Activated CD4-positive, alpha-beta T cell treated with anti-CD3 and anti-CD28 coated beads, Interleukin-2, amount 10 ng/mL, durations not matched to agents 24 days and 14 days (primary cell): ENCODE measurements at regions not wholly inside any gene's neighbourhood (a gene's known extent, or its start where the extent isn't known, plus 50 kb on each side); places are given as distances from the start of the nearest gene placed in this dataset.
"Not testable (repeated sequence)": the region's sequence is repeated elsewhere in the genome, so short reads cannot be mapped to it uniquely, and the experiment has no call there.

Experiments used
- DNase-seq: peaks from one replicate; pipeline ENCODE4 v3.0.0; 2022
- H3K27ac Mint-ChIP-seq: one replicate; pipeline ENCODE4 v1.8.0; 2022; ENCODE audit warnings: mild to moderate bottlenecking, mixed read lengths
- H3K27me3 Mint-ChIP-seq: one replicate; pipeline ENCODE4 v1.8.0; 2022; ENCODE audit warnings: mixed read lengths
- H3K36me3 Mint-ChIP-seq: one replicate; pipeline ENCODE4 v1.8.0; 2022; ENCODE audit warnings: low read depth, mild to moderate bottlenecking, mixed read lengths
- H3K4me1 Mint-ChIP-seq: one replicate; pipeline ENCODE4 v1.8.0; 2021; ENCODE audit warnings: mixed read lengths
- H3K4me3 Mint-ChIP-seq: one replicate; pipeline ENCODE4 v1.8.0; 2022; ENCODE audit warnings: mild to moderate bottlenecking, moderate library complexity, mixed read lengths
- H3K9me3 Mint-ChIP-seq: one replicate; pipeline ENCODE4 v1.8.0; 2021; ENCODE audit warnings: mixed read lengths
- intact Hi-C: fragments of 100-400 bp; cut with micrococcal nuclease; formaldehyde crosslinking; loops from one replicate; pipeline ENCODE4 v1.15.1; 2023

DNA sequence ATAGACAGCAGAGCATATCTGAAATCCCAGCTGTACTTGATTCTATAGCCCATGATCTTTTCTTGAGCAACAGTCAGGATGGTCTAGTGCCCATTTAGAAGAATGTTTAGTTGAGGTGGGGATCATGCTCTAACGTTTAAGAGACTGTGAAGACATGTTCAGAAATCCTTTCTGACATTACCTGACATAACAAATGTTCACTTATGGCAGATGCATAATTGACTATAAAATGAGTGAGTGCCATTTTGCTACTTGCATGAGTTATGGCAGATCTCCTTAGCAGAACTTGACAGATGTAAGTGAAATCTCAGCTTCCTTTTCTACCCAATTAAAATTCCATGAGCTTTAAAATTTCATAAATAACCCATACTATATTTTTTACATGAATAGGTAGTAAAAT, 209.5 kb upstream of the MMADHC start:
- no peaks in the 10 kb centered on the region for H3K4me1 Mint-ChIP-seq
- H3K9me3 Mint-ChIP-seq = peaks cover 4% of the 10 kb centered on the region
- no peak overlapping the region for H3K4me3 Mint-ChIP-seq
- DNase-seq = no peak
- no peak overlapping the region for H3K27ac Mint-ChIP-seq
- H3K36me3 Mint-ChIP-seq = no peaks in the 10 kb centered on the region
- intact Hi-C loops = no loop called here
- no peaks in the 10 kb centered on the region for H3K27me3 Mint-ChIP-seq

DNA sequence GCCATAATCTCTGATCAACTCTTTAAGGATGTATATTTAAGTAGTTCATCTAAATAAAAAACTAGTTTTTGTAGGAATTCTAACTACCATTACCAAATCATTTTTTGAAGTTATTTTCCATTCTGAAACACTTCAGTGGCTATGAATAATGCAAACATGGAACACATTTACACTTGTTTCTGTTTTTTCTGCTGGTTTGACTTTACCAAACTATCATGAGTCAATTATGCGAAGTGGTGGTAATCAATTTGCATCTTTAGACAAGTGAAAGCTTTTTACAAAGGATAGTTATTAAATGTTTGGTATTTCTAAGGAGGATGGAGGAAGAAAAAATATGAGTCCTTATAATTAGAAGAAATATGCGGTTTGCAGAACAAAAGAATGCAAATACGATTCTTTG, 202.0 kb upstream of the MMADHC start:
- peaks cover 6% of the 10 kb centered on the region for H3K9me3 Mint-ChIP-seq
- intact Hi-C loops = no loop called here
- no peaks in the 10 kb centered on the region for H3K27me3 Mint-ChIP-seq
- DNase-seq = no peak
- H3K4me3 Mint-ChIP-seq = no peak overlapping the region
- no peak overlapping the region for H3K27ac Mint-ChIP-seq
- no peaks in the 10 kb centered on the region for H3K4me1 Mint-ChIP-seq
- H3K36me3 Mint-ChIP-seq = no peaks in the 10 kb centered on the region

DNA sequence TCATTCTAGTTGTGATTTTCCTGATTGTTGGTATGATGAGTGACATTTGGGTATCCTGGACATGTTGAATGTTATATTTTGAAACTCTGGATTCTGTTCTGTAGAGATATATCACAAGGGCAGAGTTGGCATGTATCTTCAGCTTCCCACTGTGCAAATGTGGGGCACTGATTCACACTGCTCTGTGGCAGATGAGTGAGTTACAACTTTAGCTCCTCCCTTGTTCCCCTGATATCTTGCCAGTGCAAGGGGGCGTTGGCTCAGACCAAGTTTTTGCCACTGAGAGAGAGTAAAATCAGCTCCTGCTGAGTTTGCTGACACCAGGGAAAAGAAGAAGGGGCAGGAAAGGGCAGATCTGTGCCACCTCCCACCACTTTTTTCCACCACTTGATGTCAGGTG, 199.6 kb upstream of the MMADHC start:
- Mint-ChIP-seq H3K27ac (no peak overlapping the region), H3K36me3 (no peaks in the 10 kb centered on the region), H3K27me3 (no peaks in the 10 kb centered on the region), H3K9me3 (peaks cover 2% of the 10 kb centered on the region), H3K4me1 (no peaks in the 10 kb centered on the region), H3K4me3 (no peak overlapping the region)
- intact Hi-C loops = no loop called here
- DNase-seq = no peak

DNA sequence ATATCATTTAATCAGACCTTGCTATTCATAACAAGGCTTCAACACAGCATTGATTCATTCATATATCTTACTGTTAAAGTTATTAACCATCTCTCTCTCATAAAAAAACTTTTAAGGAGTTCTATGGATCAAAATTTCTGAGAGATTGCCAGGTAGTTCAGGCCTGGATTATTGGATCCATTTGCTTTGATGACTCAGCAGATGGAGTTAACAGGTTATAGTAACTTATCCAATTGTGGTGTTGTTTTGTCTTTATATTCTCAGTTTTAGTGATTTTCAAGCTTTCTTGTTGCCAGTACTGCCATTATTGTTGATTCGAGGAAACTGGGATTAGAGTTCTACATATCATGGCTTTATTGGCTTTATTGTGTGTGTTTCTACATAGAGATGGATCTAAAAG, 195.7 kb upstream of the MMADHC start:
- no peaks in the 10 kb centered on the region for H3K27me3 Mint-ChIP-seq
- intact Hi-C loops = no loop called here
- no peaks in the 10 kb centered on the region for H3K4me1 Mint-ChIP-seq
- no peak overlapping the region for H3K27ac Mint-ChIP-seq
- no peaks in the 10 kb centered on the region for H3K9me3 Mint-ChIP-seq
- no peaks in the 10 kb centered on the region for H3K36me3 Mint-ChIP-seq
- H3K4me3 Mint-ChIP-seq = no peak overlapping the region
- DNase-seq = no peak

DNA sequence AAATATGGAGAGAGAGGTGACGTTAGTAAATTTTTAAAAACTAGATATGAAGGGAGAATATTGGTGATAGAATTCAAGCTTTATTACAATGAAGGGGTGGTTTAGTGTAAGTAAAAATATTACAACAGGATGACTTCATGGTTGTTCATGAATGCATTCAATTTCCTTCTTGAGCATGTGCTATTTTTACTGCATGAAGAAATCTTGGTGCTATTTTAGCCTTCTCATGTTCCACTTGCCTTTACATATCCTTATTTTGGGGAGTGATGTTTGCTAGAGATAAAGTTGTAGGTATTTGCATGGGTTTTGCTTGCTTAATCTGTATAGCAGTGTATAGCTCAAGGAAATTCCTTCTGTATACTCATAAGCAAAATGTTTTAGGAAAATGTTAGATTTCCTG, 195.0 kb upstream of the MMADHC start:
- Mint-ChIP-seq H3K9me3 (no peaks in the 10 kb centered on the region), H3K4me3 (no peak overlapping the region), H3K27me3 (no peaks in the 10 kb centered on the region), H3K36me3 (no peaks in the 10 kb centered on the region), H3K4me1 (no peaks in the 10 kb centered on the region), H3K27ac (no peak overlapping the region)
- intact Hi-C loops = no loop called here
- DNase-seq = no peak

DNA sequence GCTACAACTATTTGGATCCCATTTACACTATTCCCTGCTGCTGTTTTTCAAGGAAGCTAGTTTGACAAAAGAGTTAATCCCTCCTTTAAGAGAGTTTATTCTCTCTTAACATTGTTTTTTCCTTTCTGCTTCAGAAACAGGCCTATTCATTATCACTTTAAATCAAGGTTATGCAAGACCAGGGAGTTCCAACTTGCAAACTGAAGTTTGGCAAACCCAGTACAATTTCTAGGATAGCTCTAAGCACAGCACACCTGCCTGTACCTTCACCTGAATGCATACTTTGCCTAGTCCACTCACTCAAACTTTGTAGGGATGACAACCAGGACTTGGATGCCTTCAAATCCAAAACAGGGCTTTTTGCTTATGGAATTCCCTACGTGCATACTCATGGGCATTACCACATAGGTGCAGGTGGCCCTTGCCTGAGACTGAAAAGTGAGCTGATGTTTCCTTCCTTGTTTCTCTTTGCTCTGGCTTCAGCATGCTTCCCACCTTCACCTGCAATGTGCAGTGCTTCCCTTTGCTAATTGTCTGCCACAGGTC, 193.8 kb upstream of the MMADHC start:
- intact Hi-C loops = no loop called here
- H3K27ac Mint-ChIP-seq = no peak overlapping the region
- H3K36me3 Mint-ChIP-seq = no peaks in the 10 kb centered on the region
- DNase-seq = no peak
- no peak overlapping the region for H3K4me3 Mint-ChIP-seq
- no peaks in the 10 kb centered on the region for H3K27me3 Mint-ChIP-seq
- no peaks in the 10 kb centered on the region for H3K9me3 Mint-ChIP-seq
- no peaks in the 10 kb centered on the region for H3K4me1 Mint-ChIP-seq

DNA sequence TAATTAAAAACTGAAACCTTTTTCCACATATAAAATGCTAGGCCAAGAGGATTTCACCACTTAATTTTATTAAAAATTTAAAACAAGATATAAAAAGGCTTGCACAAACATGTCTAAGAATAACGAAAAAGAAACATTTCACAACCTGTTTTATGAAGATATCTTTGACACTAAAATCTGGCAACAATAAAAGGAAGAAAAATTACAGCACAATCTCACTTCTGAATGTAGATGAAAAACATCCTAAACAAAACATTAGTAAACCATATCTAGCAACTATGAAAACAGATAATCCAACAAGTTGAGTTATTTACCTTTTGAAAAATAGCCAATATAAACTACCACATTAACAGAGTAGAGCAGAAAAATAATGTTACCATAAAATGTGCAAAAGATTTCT, 185.4 kb upstream of the MMADHC start:
- no peaks in the 10 kb centered on the region for H3K36me3 Mint-ChIP-seq
- no peaks in the 10 kb centered on the region for H3K4me1 Mint-ChIP-seq
- no peaks in the 10 kb centered on the region for H3K27me3 Mint-ChIP-seq
- H3K4me3 Mint-ChIP-seq = no peak overlapping the region
- H3K9me3 Mint-ChIP-seq = no peaks in the 10 kb centered on the region
- intact Hi-C loops = no loop called here
- no peak overlapping the region for H3K27ac Mint-ChIP-seq
- DNase-seq = no peak

DNA sequence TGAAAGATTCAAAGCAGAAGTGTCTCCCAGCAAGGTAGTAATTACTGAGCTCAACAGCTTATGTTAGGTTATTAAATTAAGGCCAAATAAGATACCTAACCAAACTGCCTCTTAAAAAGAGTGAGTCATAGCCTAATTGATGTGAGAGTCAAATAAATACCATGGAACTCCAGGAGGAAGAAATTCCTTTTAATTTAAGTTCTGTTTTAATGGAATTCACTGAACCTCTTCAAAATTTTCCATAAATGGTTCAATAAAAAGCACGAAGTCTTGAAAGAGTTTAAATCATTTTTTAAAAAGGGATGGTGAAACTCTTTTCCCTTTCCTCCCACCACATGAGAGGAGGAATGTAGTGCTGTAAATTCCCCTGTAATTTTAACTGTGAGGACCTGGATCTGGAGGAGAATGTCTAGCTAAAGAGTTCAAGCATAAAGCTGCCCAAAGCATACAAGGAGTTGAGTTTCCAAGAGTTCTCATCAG, 180.8 kb upstream of the MMADHC start:
- H3K27ac Mint-ChIP-seq = no peak overlapping the region
- H3K9me3 Mint-ChIP-seq = no peaks in the 10 kb centered on the region
- DNase-seq = no peak
- intact Hi-C loops = no loop called here
- H3K4me1 Mint-ChIP-seq = no peaks in the 10 kb centered on the region
- no peaks in the 10 kb centered on the region for H3K36me3 Mint-ChIP-seq
- H3K4me3 Mint-ChIP-seq = no peak overlapping the region
- H3K27me3 Mint-ChIP-seq = no peaks in the 10 kb centered on the region

DNA sequence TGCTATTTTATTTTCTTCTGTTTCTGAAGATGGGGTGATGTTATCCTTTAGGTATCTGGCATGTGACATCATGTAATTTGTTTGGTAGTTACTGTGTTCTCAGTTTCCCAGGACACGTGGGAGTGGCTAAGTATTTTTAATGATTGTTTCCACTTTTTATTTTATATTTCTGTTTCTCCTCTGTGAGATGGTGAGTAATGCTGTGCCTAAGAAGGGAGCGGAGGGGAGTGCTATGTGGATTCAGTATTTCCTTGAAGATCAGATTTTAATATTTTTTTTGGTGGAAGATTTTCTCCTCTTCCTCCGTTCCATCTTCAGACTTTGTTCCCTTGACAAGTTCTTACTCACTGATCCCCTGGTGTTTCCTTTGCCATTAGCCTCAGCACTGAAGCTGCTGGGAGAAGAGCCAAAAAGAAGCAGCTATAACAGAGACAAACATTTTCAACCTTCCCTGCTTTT, 180.0 kb upstream of the MMADHC start:
- intact Hi-C loops = no loop called here
- Mint-ChIP-seq H3K36me3 (no peaks in the 10 kb centered on the region), H3K4me1 (no peaks in the 10 kb centered on the region), H3K27ac (no peak overlapping the region), H3K27me3 (no peaks in the 10 kb centered on the region), H3K9me3 (no peaks in the 10 kb centered on the region), H3K4me3 (no peak overlapping the region)
- DNase-seq = no peak

DNA sequence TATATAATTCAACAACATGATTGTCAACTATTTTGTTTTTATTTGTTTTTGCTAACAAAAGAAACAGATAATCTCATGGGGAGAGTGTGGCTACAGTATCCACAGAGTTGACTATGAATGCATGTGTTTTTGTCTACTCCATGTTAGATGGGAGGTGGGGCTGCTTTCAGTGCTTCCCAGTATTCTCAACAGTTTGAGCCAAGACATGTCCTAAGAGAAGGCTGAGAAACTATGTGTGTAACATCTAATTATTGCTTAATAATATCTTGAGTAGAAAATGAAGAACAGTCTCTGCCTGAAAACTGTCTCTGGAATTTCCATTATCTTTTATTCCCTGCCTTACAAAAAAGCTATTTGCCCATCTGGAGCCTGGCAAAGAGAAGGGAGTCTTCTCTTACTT, 178.8 kb upstream of the MMADHC start:
- Mint-ChIP-seq H3K4me3 (no peak overlapping the region), H3K27me3 (no peaks in the 10 kb centered on the region), H3K36me3 (no peaks in the 10 kb centered on the region), H3K4me1 (no peaks in the 10 kb centered on the region), H3K27ac (no peak overlapping the region), H3K9me3 (no peaks in the 10 kb centered on the region)
- DNase-seq = no peak
- intact Hi-C loops = no loop called here

DNA sequence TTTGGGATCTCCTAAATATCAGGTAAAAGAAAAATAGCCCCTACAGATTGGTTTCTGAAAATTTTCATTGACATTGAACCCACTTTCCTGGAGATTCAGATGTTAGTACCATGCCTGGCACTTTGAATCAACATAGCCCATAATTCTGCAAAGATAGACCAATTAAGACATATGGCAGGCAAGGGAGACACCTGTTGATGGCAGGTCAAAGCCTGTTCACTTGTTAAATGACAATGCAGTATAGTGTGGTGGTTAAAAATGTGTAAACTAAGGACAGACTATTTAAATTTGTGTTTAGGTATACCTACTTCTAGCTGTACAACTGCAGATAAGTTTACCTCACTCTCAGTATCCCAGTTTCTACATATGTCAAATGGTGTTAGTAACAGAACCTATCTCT, 178.1 kb upstream of the MMADHC start:
- Mint-ChIP-seq H3K27me3 (no peaks in the 10 kb centered on the region), H3K4me3 (no peak overlapping the region), H3K27ac (no peak overlapping the region), H3K36me3 (no peaks in the 10 kb centered on the region), H3K4me1 (no peaks in the 10 kb centered on the region), H3K9me3 (no peaks in the 10 kb centered on the region)
- DNase-seq = no peak
- intact Hi-C loops = no loop called here

DNA sequence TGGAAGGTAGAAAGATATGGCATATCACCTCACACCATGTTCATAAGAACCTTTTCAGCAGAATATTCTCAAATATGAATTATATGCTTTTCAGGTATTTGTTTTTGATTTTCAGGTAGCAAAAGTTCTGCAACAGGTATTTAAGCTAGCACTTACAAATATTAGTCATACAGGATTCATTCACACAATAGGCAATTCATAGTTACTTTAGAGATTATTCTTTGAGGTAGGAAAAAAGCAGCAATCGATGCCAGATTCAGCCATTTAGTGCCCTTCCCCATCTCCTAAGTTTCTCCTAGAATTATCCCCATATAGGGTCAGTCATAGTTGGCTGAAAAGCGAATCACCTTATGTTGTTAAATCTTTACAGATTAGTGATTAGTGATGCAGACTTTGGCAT, 177.4 kb upstream of the MMADHC start:
- DNase-seq = no peak
- no peaks in the 10 kb centered on the region for H3K4me1 Mint-ChIP-seq
- H3K27ac Mint-ChIP-seq = no peak overlapping the region
- no peak overlapping the region for H3K4me3 Mint-ChIP-seq
- no peaks in the 10 kb centered on the region for H3K9me3 Mint-ChIP-seq
- no peaks in the 10 kb centered on the region for H3K27me3 Mint-ChIP-seq
- intact Hi-C loops = no loop called here
- no peaks in the 10 kb centered on the region for H3K36me3 Mint-ChIP-seq

DNA sequence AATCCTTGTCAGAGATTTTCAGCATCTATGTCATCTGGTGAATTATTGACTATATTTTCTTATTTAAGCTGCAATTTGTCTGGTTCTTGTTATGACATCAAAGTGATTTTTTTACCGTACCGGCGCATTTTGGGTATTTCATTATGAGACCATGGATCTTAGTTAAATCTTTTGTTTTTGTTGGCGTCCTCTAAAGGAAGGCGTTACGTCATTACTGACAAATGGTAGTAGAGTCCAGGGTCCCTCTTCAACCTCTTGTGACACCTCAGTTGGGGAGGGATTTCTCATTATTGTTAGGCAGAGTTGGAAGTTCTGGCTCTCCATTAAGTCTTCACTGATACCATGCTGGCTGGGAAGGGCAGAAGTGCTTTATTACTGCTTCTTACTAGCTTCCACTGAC, 175.8 kb upstream of the MMADHC start:
- Mint-ChIP-seq H3K4me3 (no peak overlapping the region), H3K36me3 (no peaks in the 10 kb centered on the region), H3K27me3 (no peaks in the 10 kb centered on the region), H3K4me1 (no peaks in the 10 kb centered on the region), H3K27ac (no peak overlapping the region), H3K9me3 (no peaks in the 10 kb centered on the region)
- intact Hi-C loops = no loop called here
- no peak for DNase-seq

DNA sequence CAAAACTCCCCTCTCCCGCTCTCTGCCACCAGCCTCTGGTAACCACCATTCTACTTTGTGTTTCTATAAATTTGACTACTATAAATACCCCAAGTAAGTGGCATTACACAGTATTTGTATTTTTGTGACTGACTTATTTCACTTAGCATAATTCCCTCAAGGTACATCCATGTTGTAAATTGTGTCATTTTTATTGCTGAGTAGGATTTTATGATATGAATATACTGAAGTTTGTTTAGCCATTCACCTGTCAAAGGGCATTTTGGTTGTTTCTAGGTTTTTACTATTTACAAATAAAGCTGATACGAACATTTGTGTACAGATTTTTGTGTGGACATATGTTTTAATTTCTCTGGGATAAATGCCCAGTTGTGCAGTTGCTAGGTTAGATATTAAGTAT, 174.0 kb upstream of the MMADHC start:
- Mint-ChIP-seq H3K4me1 (no peaks in the 10 kb centered on the region), H3K9me3 (no peaks in the 10 kb centered on the region), H3K36me3 (no peaks in the 10 kb centered on the region), H3K4me3 (no peak overlapping the region), H3K27me3 (no peaks in the 10 kb centered on the region), H3K27ac (no peak overlapping the region)
- DNase-seq = no peak
- intact Hi-C loops = no loop called here

DNA sequence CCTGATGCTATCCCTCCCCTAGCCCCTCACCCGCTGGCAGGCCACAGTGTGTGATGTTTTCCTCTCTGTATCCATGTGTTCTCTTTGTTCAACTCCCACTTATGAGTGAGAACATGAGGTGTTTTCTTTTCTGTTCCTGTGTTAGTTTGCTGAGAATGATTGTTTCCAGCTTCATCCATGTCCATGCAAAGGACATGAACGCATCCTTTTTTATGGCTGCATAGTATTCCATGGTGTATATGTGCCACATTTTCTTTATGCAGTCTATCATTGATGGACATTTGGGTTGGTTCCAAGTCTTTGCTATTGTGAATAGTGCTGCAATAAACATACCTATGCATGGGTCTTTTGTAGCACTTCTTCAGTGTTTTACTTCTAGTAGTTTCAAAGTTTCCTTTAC, 171.8 kb upstream of the MMADHC start:
- H3K4me3 Mint-ChIP-seq, DNase-seq, H3K9me3 Mint-ChIP-seq, H3K36me3 Mint-ChIP-seq, H3K27ac Mint-ChIP-seq, H3K27me3 Mint-ChIP-seq, H3K4me1 Mint-ChIP-seq, intact Hi-C loops: not testable (repeated sequence)
